ENCODE measurements at regions not wholly inside any gene's neighbourhood (a gene's known extent, or its start where the extent isn't known, plus 50 kb on each side); places are given as distances from the start of the nearest gene placed in this dataset.

- TF ChIP-seq, protein P1, sequence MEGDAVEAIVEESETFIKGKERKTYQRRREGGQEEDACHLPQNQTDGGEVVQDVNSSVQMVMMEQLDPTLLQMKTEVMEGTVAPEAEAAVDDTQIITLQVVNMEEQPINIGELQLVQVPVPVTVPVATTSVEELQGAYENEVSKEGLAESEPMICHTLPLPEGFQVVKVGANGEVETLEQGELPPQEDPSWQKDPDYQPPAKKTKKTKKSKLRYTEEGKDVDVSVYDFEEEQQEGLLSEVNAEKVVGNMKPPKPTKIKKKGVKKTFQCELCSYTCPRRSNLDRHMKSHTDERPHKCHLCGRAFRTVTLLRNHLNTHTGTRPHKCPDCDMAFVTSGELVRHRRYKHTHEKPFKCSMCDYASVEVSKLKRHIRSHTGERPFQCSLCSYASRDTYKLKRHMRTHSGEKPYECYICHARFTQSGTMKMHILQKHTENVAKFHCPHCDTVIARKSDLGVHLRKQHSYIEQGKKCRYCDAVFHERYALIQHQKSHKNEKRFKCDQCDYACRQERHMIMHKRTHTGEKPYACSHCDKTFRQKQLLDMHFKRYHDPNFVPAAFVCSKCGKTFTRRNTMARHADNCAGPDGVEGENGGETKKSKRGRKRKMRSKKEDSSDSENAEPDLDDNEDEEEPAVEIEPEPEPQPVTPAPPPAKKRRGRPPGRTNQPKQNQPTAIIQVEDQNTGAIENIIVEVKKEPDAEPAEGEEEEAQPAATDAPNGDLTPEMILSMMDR (IDR thresholded peaks at IDR 0.05; ENCODE audit: low read depth, low read length): no peak
- no peak for TF ChIP-seq POLR2A (IDR thresholded peaks at IDR 0.05; ENCODE audit: extremely low read depth, insufficient read length)
- TF ChIP-seq, protein P2, sequence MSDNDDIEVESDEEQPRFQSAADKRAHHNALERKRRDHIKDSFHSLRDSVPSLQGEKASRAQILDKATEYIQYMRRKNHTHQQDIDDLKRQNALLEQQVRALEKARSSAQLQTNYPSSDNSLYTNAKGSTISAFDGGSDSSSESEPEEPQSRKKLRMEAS (IDR thresholded peaks at IDR 0.05; ENCODE audit: low read depth, low read length): no peak
These were observed 196.1 kb downstream of the DLL1 start for GRCh38 chr6:170094686-170095272.
